ENCODE measurements at regions not wholly inside any gene's neighbourhood (a gene's known extent, or its start where the extent isn't known, plus 50 kb on each side); places are given as distances from the start of the nearest gene placed in this dataset.

- H3K4me3 ChIP-seq (ENCODE audit: low read length): no peak overlapping the region
- no peaks in the 10 kb centered on the region for H3K9me3 ChIP-seq (ENCODE audit: control insufficient read depth, low read length)
- H3K9ac ChIP-seq (ENCODE audit: low read length): no peak overlapping the region
- H3K4me1 ChIP-seq (ENCODE audit: control insufficient read depth, insufficient read depth, low read length): no peaks in the 10 kb centered on the region
- H3K36me3 ChIP-seq (ENCODE audit: control insufficient read depth, insufficient read depth, low read length): no peaks in the 10 kb centered on the region
- no peaks in the 10 kb centered on the region for H3K27me3 ChIP-seq (ENCODE audit: control insufficient read depth, insufficient read depth, low read length)
These were observed 210.9 kb downstream of the TEX36 start for GRCh38 chr10:125472010-125472607.

GRCh38 chr10:125468278-125468677 is 214.7 kb downstream of the TEX36 start:
- Histone ChIP-seq H3K27me3 (ENCODE audit: control insufficient read depth, insufficient read depth, low read length) (no peaks in the 10 kb centered on the region), H3K9me3 (ENCODE audit: control insufficient read depth, low read length) (no peaks in the 10 kb centered on the region), H3K9ac (ENCODE audit: low read length) (no peak overlapping the region), H3K4me1 (ENCODE audit: control insufficient read depth, insufficient read depth, low read length) (no peaks in the 10 kb centered on the region), H3K4me3 (ENCODE audit: low read length) (no peak overlapping the region), H3K36me3 (ENCODE audit: control insufficient read depth, insufficient read depth, low read length) (no peaks in the 10 kb centered on the region)

- Histone ChIP-seq H3K4me1 (ENCODE audit: control insufficient read depth, insufficient read depth, low read length) (no peaks in the 10 kb centered on the region), H3K27me3 (ENCODE audit: control insufficient read depth, insufficient read depth, low read length) (no peaks in the 10 kb centered on the region), H3K36me3 (ENCODE audit: control insufficient read depth, insufficient read depth, low read length) (no peaks in the 10 kb centered on the region), H3K9me3 (ENCODE audit: control insufficient read depth, low read length) (no peaks in the 10 kb centered on the region), H3K4me3 (ENCODE audit: low read length) (no peak overlapping the region), H3K9ac (ENCODE audit: low read length) (no peak overlapping the region)
These were observed 216.3 kb downstream of the TEX36 start for GRCh38 chr10:125466685-125467084.

- Histone ChIP-seq H3K4me1 (ENCODE audit: control insufficient read depth, insufficient read depth, low read length) (no peaks in the 10 kb centered on the region), H3K36me3 (ENCODE audit: control insufficient read depth, insufficient read depth, low read length) (no peaks in the 10 kb centered on the region), H3K27me3 (ENCODE audit: control insufficient read depth, insufficient read depth, low read length) (no peaks in the 10 kb centered on the region), H3K9ac (ENCODE audit: low read length) (no peak overlapping the region), H3K4me3 (ENCODE audit: low read length) (no peak overlapping the region), H3K9me3 (ENCODE audit: control insufficient read depth, low read length) (no peaks in the 10 kb centered on the region)
These were observed 220.1 kb downstream of the TEX36 start for GRCh38 chr10:125462845-125463244.

- Histone ChIP-seq H3K27me3 (ENCODE audit: control insufficient read depth, insufficient read depth, low read length) (no peaks in the 10 kb centered on the region), H3K9me3 (ENCODE audit: control insufficient read depth, low read length) (no peaks in the 10 kb centered on the region), H3K9ac (ENCODE audit: low read length) (no peak overlapping the region), H3K4me3 (ENCODE audit: low read length) (no peak overlapping the region), H3K4me1 (ENCODE audit: control insufficient read depth, insufficient read depth, low read length) (no peaks in the 10 kb centered on the region), H3K36me3 (ENCODE audit: control insufficient read depth, insufficient read depth, low read length) (no peaks in the 10 kb centered on the region)
These were observed 222.6 kb downstream of the TEX36 start for GRCh38 chr10:125460326-125460725.

GRCh38 chr10:125457406-125457805 is 225.6 kb downstream of the TEX36 start:
- no peaks in the 10 kb centered on the region for H3K36me3 ChIP-seq (ENCODE audit: control insufficient read depth, insufficient read depth, low read length)
- no peaks in the 10 kb centered on the region for H3K4me1 ChIP-seq (ENCODE audit: control insufficient read depth, insufficient read depth, low read length)
- no peak overlapping the region for H3K9ac ChIP-seq (ENCODE audit: low read length)
- no peak overlapping the region for H3K4me3 ChIP-seq (ENCODE audit: low read length)
- no peaks in the 10 kb centered on the region for H3K9me3 ChIP-seq (ENCODE audit: control insufficient read depth, low read length)
- no peaks in the 10 kb centered on the region for H3K27me3 ChIP-seq (ENCODE audit: control insufficient read depth, insufficient read depth, low read length)

GRCh38 chr10:125455855-125456254 is 227.1 kb downstream of the TEX36 start:
- Histone ChIP-seq H3K27me3 (ENCODE audit: control insufficient read depth, insufficient read depth, low read length) (no peaks in the 10 kb centered on the region), H3K4me3 (ENCODE audit: low read length) (no peak overlapping the region), H3K9ac (ENCODE audit: low read length) (no peak overlapping the region), H3K4me1 (ENCODE audit: control insufficient read depth, insufficient read depth, low read length) (no peaks in the 10 kb centered on the region), H3K9me3 (ENCODE audit: control insufficient read depth, low read length) (no peaks in the 10 kb centered on the region), H3K36me3 (ENCODE audit: control insufficient read depth, insufficient read depth, low read length) (no peaks in the 10 kb centered on the region)

GRCh38 chr10:125455431-125455830 is 227.5 kb downstream of the TEX36 start:
- no peaks in the 10 kb centered on the region for H3K27me3 ChIP-seq (ENCODE audit: control insufficient read depth, insufficient read depth, low read length)
- H3K9me3 ChIP-seq (ENCODE audit: control insufficient read depth, low read length): no peaks in the 10 kb centered on the region
- H3K36me3 ChIP-seq (ENCODE audit: control insufficient read depth, insufficient read depth, low read length): no peaks in the 10 kb centered on the region
- H3K4me3 ChIP-seq (ENCODE audit: low read length): no peak overlapping the region
- no peak overlapping the region for H3K9ac ChIP-seq (ENCODE audit: low read length)
- H3K4me1 ChIP-seq (ENCODE audit: control insufficient read depth, insufficient read depth, low read length): no peaks in the 10 kb centered on the region

GRCh38 chr10:125451319-125451718 is 231.6 kb downstream of the TEX36 start:
- H3K27me3 ChIP-seq (ENCODE audit: control insufficient read depth, insufficient read depth, low read length): no peaks in the 10 kb centered on the region
- H3K4me3 ChIP-seq (ENCODE audit: low read length): no peak overlapping the region

GRCh38 chr10:125450218-125450617 is 232.7 kb downstream of the TEX36 start:
- no peaks in the 10 kb centered on the region for H3K27me3 ChIP-seq (ENCODE audit: control insufficient read depth, insufficient read depth, low read length)
- no peaks in the 10 kb centered on the region for H3K36me3 ChIP-seq (ENCODE audit: control insufficient read depth, insufficient read depth, low read length)
- no peaks in the 10 kb centered on the region for H3K4me1 ChIP-seq (ENCODE audit: control insufficient read depth, insufficient read depth, low read length)
- no peak overlapping the region for H3K4me3 ChIP-seq (ENCODE audit: low read length)
- H3K9ac ChIP-seq (ENCODE audit: low read length): no peak overlapping the region
- H3K9me3 ChIP-seq (ENCODE audit: control insufficient read depth, low read length): no peaks in the 10 kb centered on the region

More at GRCh38 chr10:125451319-125451718, 231.6 kb downstream of the TEX36 start:
- H3K4me1 ChIP-seq (ENCODE audit: control insufficient read depth, insufficient read depth, low read length): no peaks in the 10 kb centered on the region
- H3K36me3 ChIP-seq (ENCODE audit: control insufficient read depth, insufficient read depth, low read length): no peaks in the 10 kb centered on the region
- no peak overlapping the region for H3K9ac ChIP-seq (ENCODE audit: low read length)
- no peaks in the 10 kb centered on the region for H3K9me3 ChIP-seq (ENCODE audit: control insufficient read depth, low read length)

GRCh38 chr10:125449571-125449970 is 233.4 kb downstream of the TEX36 start:
- H3K9me3 ChIP-seq (ENCODE audit: control insufficient read depth, low read length): no peaks in the 10 kb centered on the region
- no peaks in the 10 kb centered on the region for H3K27me3 ChIP-seq (ENCODE audit: control insufficient read depth, insufficient read depth, low read length)
- H3K4me1 ChIP-seq (ENCODE audit: control insufficient read depth, insufficient read depth, low read length): no peaks in the 10 kb centered on the region
- no peaks in the 10 kb centered on the region for H3K36me3 ChIP-seq (ENCODE audit: control insufficient read depth, insufficient read depth, low read length)
- no peak overlapping the region for H3K4me3 ChIP-seq (ENCODE audit: low read length)
- H3K9ac ChIP-seq (ENCODE audit: low read length): no peak overlapping the region

- Histone ChIP-seq H3K9me3 (ENCODE audit: control insufficient read depth, low read length) (no peaks in the 10 kb centered on the region), H3K4me1 (ENCODE audit: control insufficient read depth, insufficient read depth, low read length) (no peaks in the 10 kb centered on the region), H3K27me3 (ENCODE audit: control insufficient read depth, insufficient read depth, low read length) (no peaks in the 10 kb centered on the region), H3K9ac (ENCODE audit: low read length) (no peak overlapping the region), H3K36me3 (ENCODE audit: control insufficient read depth, insufficient read depth, low read length) (no peaks in the 10 kb centered on the region), H3K4me3 (ENCODE audit: low read length) (no peak overlapping the region)
These were observed 234.4 kb downstream of the TEX36 start for GRCh38 chr10:125448596-125448995.

GRCh38 chr10:125444790-125445189 is 238.2 kb downstream of the TEX36 start:
- Histone ChIP-seq H3K9me3 (ENCODE audit: control insufficient read depth, low read length) (no peaks in the 10 kb centered on the region), H3K36me3 (ENCODE audit: control insufficient read depth, insufficient read depth, low read length) (no peaks in the 10 kb centered on the region), H3K9ac (ENCODE audit: low read length) (no peak overlapping the region), H3K4me3 (ENCODE audit: low read length) (no peak overlapping the region), H3K4me1 (ENCODE audit: control insufficient read depth, insufficient read depth, low read length) (no peaks in the 10 kb centered on the region), H3K27me3 (ENCODE audit: control insufficient read depth, insufficient read depth, low read length) (no peaks in the 10 kb centered on the region)

Measured in mucosa of stomach (tissue), 1 donor.